ENCODE measurements at regions not wholly inside any gene's neighbourhood (a gene's known extent, or its start where the extent isn't known, plus 50 kb on each side); places are given as distances from the start of the nearest gene placed in this dataset.

- Histone ChIP-seq H4K91ac (ENCODE audit: low read length) (no peak overlapping the region), H3K4me3 (ENCODE audit: insufficient read depth in 1 of 2, low read depth in 1 of 2, low read length in 2 of 2) (no peak overlapping the region), H3K18ac (ENCODE audit: low read depth in 1 of 2, low read length in 2 of 2) (no peak overlapping the region), H2BK120ac (ENCODE audit: low read depth, low read length) (no peak overlapping the region), H3K79me1 (replicated peaks; ENCODE audit: low read length, poor library complexity, severe bottlenecking) (no peaks in the 10 kb centered on the region), H3K27ac (ENCODE audit: low read length, poor library complexity, severe bottlenecking) (no peak overlapping the region), H3K9ac (ENCODE audit: low read length) (no peak overlapping the region), H3K14ac (ENCODE audit: low read length in 2 of 2) (no peak overlapping the region), H3K36me3 (ENCODE audit: control insufficient read depth in 1 of 2, insufficient read depth in 2 of 2, low read depth in 1 of 2, low read length in 2 of 2) (no peaks in the 10 kb centered on the region), H3K27me3 (ENCODE audit: control insufficient read depth in 1 of 2, insufficient read depth in 1 of 2, low read length in 2 of 2) (peaks cover 0 to 41% of the 10 kb centered on the region in 2 experiments), H2BK12ac (ENCODE audit: low read length in 2 of 2) (no peak overlapping the region), H3K23ac (ENCODE audit: low read length in 2 of 2) (no peak overlapping the region), H3K9me3 (ENCODE audit: control insufficient read depth, low read length) (peaks cover 13% of the 10 kb centered on the region), H4K8ac (ENCODE audit: low read length) (no peak overlapping the region), H3K4me1 (ENCODE audit: control insufficient read depth, insufficient read depth, low read depth, low read length) (no peaks in the 10 kb centered on the region), H2AK5ac (ENCODE audit: low read length, severe bottlenecking) (no peak overlapping the region), H2BK5ac (ENCODE audit: low read depth, low read length, poor library complexity, severe bottlenecking) (no peak overlapping the region), H2AFZ (ENCODE audit: low read depth, low read length) (no peak overlapping the region), H2BK15ac (ENCODE audit: low read depth, poor library complexity, severe bottlenecking) (no peak overlapping the region), H3K4me2 (ENCODE audit: low read length, poor library complexity, severe bottlenecking) (no peak overlapping the region), H3K4ac (ENCODE audit: low read depth in 1 of 2, low read length in 2 of 2) (no peak overlapping the region)
- DNase-seq: no peak
- WGBS: 72% methylated on average over 8 of the region's 12 CpGs
These were observed 317.6 kb downstream of the BCOR start for GRCh38 chrX:39779952-39780783.

GRCh38 chrX:39782276-39782675, 315.5 kb downstream of the BCOR start:
- Histone ChIP-seq H4K8ac (ENCODE audit: low read length) (no peak overlapping the region), H3K9me3 (ENCODE audit: control insufficient read depth, low read length) (peaks cover 13% of the 10 kb centered on the region), H2BK15ac (ENCODE audit: low read depth, poor library complexity, severe bottlenecking) (no peak overlapping the region), H3K36me3 (ENCODE audit: control insufficient read depth in 1 of 2, insufficient read depth in 2 of 2, low read depth in 1 of 2, low read length in 2 of 2) (no peaks in the 10 kb centered on the region), H2BK12ac (ENCODE audit: low read length in 2 of 2) (no peak overlapping the region), H3K4ac (ENCODE audit: low read depth in 1 of 2, low read length in 2 of 2) (no peak overlapping the region), H3K18ac (ENCODE audit: low read depth in 1 of 2, low read length in 2 of 2) (no peak overlapping the region), H2BK120ac (ENCODE audit: low read depth, low read length) (no peak overlapping the region), H2BK5ac (ENCODE audit: low read depth, low read length, poor library complexity, severe bottlenecking) (no peak overlapping the region), H2AK5ac (ENCODE audit: low read length, severe bottlenecking) (no peak overlapping the region), H4K91ac (ENCODE audit: low read length) (no peak overlapping the region), H3K4me2 (ENCODE audit: low read length, poor library complexity, severe bottlenecking) (no peak overlapping the region), H3K23ac (ENCODE audit: low read length in 2 of 2) (no peak overlapping the region), H3K14ac (ENCODE audit: low read length in 2 of 2) (no peak overlapping the region), H2AFZ (ENCODE audit: low read depth, low read length) (no peak overlapping the region), H3K9ac (ENCODE audit: low read length) (no peak overlapping the region), H3K4me3 (ENCODE audit: insufficient read depth in 1 of 2, low read depth in 1 of 2, low read length in 2 of 2) (no peak overlapping the region), H3K4me1 (ENCODE audit: control insufficient read depth, insufficient read depth, low read depth, low read length) (no peaks in the 10 kb centered on the region), H3K27me3 (ENCODE audit: control insufficient read depth in 1 of 2, insufficient read depth in 1 of 2, low read length in 2 of 2) (peaks cover 0 to 50% of the 10 kb centered on the region in 2 experiments), H3K27ac (ENCODE audit: low read length, poor library complexity, severe bottlenecking) (no peak overlapping the region), H3K79me1 (replicated peaks; ENCODE audit: low read length, poor library complexity, severe bottlenecking) (no peaks in the 10 kb centered on the region)
- WGBS: 52% methylated on average over 3 of the region's 4 CpGs
- no peak for DNase-seq

GRCh38 chrX:39787999-39788398, 309.8 kb downstream of the BCOR start:
- Histone ChIP-seq H3K79me1 (replicated peaks; ENCODE audit: low read length, poor library complexity, severe bottlenecking) (no peaks in the 10 kb centered on the region), H3K14ac (ENCODE audit: low read length in 2 of 2) (no peak overlapping the region), H4K91ac (ENCODE audit: low read length) (no peak overlapping the region), H2BK15ac (ENCODE audit: low read depth, poor library complexity, severe bottlenecking) (no peak overlapping the region), H2BK5ac (ENCODE audit: low read depth, low read length, poor library complexity, severe bottlenecking) (no peak overlapping the region), H3K4me1 (ENCODE audit: control insufficient read depth, insufficient read depth, low read depth, low read length) (no peaks in the 10 kb centered on the region), H3K27me3 (ENCODE audit: control insufficient read depth in 1 of 2, insufficient read depth in 1 of 2, low read length in 2 of 2) (peaks cover 0 to 44% of the 10 kb centered on the region in 2 experiments), H4K8ac (ENCODE audit: low read length) (no peak overlapping the region), H3K9ac (ENCODE audit: low read length) (no peak overlapping the region), H3K27ac (ENCODE audit: low read length, poor library complexity, severe bottlenecking) (no peak overlapping the region), H3K4me2 (ENCODE audit: low read length, poor library complexity, severe bottlenecking) (no peak overlapping the region), H2AK5ac (ENCODE audit: low read length, severe bottlenecking) (no peak overlapping the region), H3K23ac (ENCODE audit: low read length in 2 of 2) (no peak overlapping the region), H2BK120ac (ENCODE audit: low read depth, low read length) (no peak overlapping the region), H3K9me3 (ENCODE audit: control insufficient read depth, low read length) (no peaks in the 10 kb centered on the region), H2AFZ (ENCODE audit: low read depth, low read length) (peak overlapping the region; percentile 27), H3K18ac (ENCODE audit: low read depth in 1 of 2, low read length in 2 of 2) (no peak overlapping the region), H2BK12ac (ENCODE audit: low read length in 2 of 2) (no peak overlapping the region), H3K36me3 (ENCODE audit: control insufficient read depth in 1 of 2, insufficient read depth in 2 of 2, low read depth in 1 of 2, low read length in 2 of 2) (no peaks in the 10 kb centered on the region), H3K4me3 (ENCODE audit: insufficient read depth in 1 of 2, low read depth in 1 of 2, low read length in 2 of 2) (no peak overlapping the region), H3K4ac (ENCODE audit: low read depth in 1 of 2, low read length in 2 of 2) (no peak overlapping the region)
- no peak for DNase-seq
- WGBS: 100% methylated on average over 5 of the region's 6 CpGs

- H3K4me2 ChIP-seq (ENCODE audit: low read length, poor library complexity, severe bottlenecking): no peak overlapping the region
- no peak overlapping the region for H4K91ac ChIP-seq (ENCODE audit: low read length)
- H3K14ac ChIP-seq (ENCODE audit: low read length in 2 of 2): no peak overlapping the region
- no peak overlapping the region for H2BK5ac ChIP-seq (ENCODE audit: low read depth, low read length, poor library complexity, severe bottlenecking)
- H3K23ac ChIP-seq (ENCODE audit: low read length in 2 of 2): no peak overlapping the region
- no peaks in the 10 kb centered on the region for H3K36me3 ChIP-seq (ENCODE audit: control insufficient read depth in 1 of 2, insufficient read depth in 2 of 2, low read depth in 1 of 2, low read length in 2 of 2)
- H3K79me1 ChIP-seq (replicated peaks; ENCODE audit: low read length, poor library complexity, severe bottlenecking): no peaks in the 10 kb centered on the region
- no peak overlapping the region for H2AK5ac ChIP-seq (ENCODE audit: low read length, severe bottlenecking)
- no peak overlapping the region for H3K4me3 ChIP-seq (ENCODE audit: insufficient read depth in 1 of 2, low read depth in 1 of 2, low read length in 2 of 2)
- H3K9ac ChIP-seq (ENCODE audit: low read length): no peak overlapping the region
- no peak overlapping the region for H4K8ac ChIP-seq (ENCODE audit: low read length)
- H2AFZ ChIP-seq (ENCODE audit: low read depth, low read length): no peak overlapping the region
- H3K4ac ChIP-seq (ENCODE audit: low read depth in 1 of 2, low read length in 2 of 2): no peak overlapping the region
- H3K18ac ChIP-seq (ENCODE audit: low read depth in 1 of 2, low read length in 2 of 2): no peak overlapping the region
- H2BK120ac ChIP-seq (ENCODE audit: low read depth, low read length): no peak overlapping the region
- H2BK15ac ChIP-seq (ENCODE audit: low read depth, poor library complexity, severe bottlenecking): no peak overlapping the region
- H2BK12ac ChIP-seq (ENCODE audit: low read length in 2 of 2): no peak overlapping the region
- H3K4me1 ChIP-seq (ENCODE audit: control insufficient read depth, insufficient read depth, low read depth, low read length): no peaks in the 10 kb centered on the region
- H3K9me3 ChIP-seq (ENCODE audit: control insufficient read depth, low read length): no peaks in the 10 kb centered on the region
- no peak overlapping the region for H3K27ac ChIP-seq (ENCODE audit: low read length, poor library complexity, severe bottlenecking)
- no peak for DNase-seq
- 98% methylated on average over 6 of the region's 6 CpGs for WGBS
- peaks cover 0 to 48% of the 10 kb centered on the region in 2 experiments for H3K27me3 ChIP-seq (ENCODE audit: control insufficient read depth in 1 of 2, insufficient read depth in 1 of 2, low read length in 2 of 2)
These were observed 309.2 kb downstream of the BCOR start for GRCh38 chrX:39788521-39788920.
